ENCODE measurements at regions not wholly inside any gene's neighbourhood (a gene's known extent, or its start where the extent isn't known, plus 50 kb on each side); places are given as distances from the start of the nearest gene placed in this dataset.

GRCh38 chr12:115583591-115583990 lies 693.9 kb downstream of the MED13L start:
- no peaks in the 10 kb centered on the region for H3K36me3 Mint-ChIP-seq (ENCODE audit: insufficient read depth)
- no peaks in the 10 kb centered on the region for H3K9me3 Mint-ChIP-seq
- H3K4me1 Mint-ChIP-seq (ENCODE audit: low read depth) = no peaks in the 10 kb centered on the region
- no peak overlapping the region for H3K4me3 Mint-ChIP-seq
- DNase-seq (no peak), ATAC-seq (no peak)
- peaks cover 7% of the 10 kb centered on the region for H3K27me3 Mint-ChIP-seq (ENCODE audit: low read depth)

GRCh38 chr12:115577401-115577800 lies 700.1 kb downstream of the MED13L start:
- Mint-ChIP-seq H3K9me3 (peaks cover 6% of the 10 kb centered on the region), H3K27me3 (ENCODE audit: low read depth) (no peaks in the 10 kb centered on the region), H3K36me3 (ENCODE audit: insufficient read depth) (no peaks in the 10 kb centered on the region), H3K4me1 (ENCODE audit: low read depth) (no peaks in the 10 kb centered on the region), H3K4me3 (no peak overlapping the region)
- ATAC-seq = no peak
- DNase-seq = no peak

- no peaks in the 10 kb centered on the region for H3K4me1 Mint-ChIP-seq (ENCODE audit: low read depth)
- peaks cover 11% of the 10 kb centered on the region for H3K9me3 Mint-ChIP-seq
- no peaks in the 10 kb centered on the region for H3K36me3 Mint-ChIP-seq (ENCODE audit: insufficient read depth)
- ATAC-seq (no peak), DNase-seq (no peak)
- H3K4me3 Mint-ChIP-seq = no peak overlapping the region
- no peaks in the 10 kb centered on the region for H3K27me3 Mint-ChIP-seq (ENCODE audit: low read depth)
Measured at GRCh38 chr12:115574826-115575225, 702.7 kb downstream of the MED13L start.

- no peaks in the 10 kb centered on the region for H3K4me1 Mint-ChIP-seq (ENCODE audit: low read depth)
- ATAC-seq = no peak
- H3K4me3 Mint-ChIP-seq = no peak overlapping the region
Measured at GRCh38 chr12:115572440-115572839, 705.1 kb downstream of the MED13L start.

GRCh38 chr12:115571446-115571845 lies 706.0 kb downstream of the MED13L start:
- Mint-ChIP-seq H3K4me1 (ENCODE audit: low read depth) (no peaks in the 10 kb centered on the region), H3K4me3 (no peak overlapping the region), H3K36me3 (ENCODE audit: insufficient read depth) (no peaks in the 10 kb centered on the region), H3K9me3 (peaks cover 6% of the 10 kb centered on the region), H3K27me3 (ENCODE audit: low read depth) (no peaks in the 10 kb centered on the region)
- no peak for DNase-seq
- no peak for ATAC-seq

More at GRCh38 chr12:115572440-115572839, 705.1 kb downstream of the MED13L start:
- Mint-ChIP-seq H3K27me3 (ENCODE audit: low read depth) (no peaks in the 10 kb centered on the region), H3K9me3 (peaks cover 8% of the 10 kb centered on the region), H3K36me3 (ENCODE audit: insufficient read depth) (no peaks in the 10 kb centered on the region)
- no peak for DNase-seq

GRCh38 chr12:115571027-115571426 lies 706.5 kb downstream of the MED13L start:
- Mint-ChIP-seq H3K27me3 (ENCODE audit: low read depth) (no peaks in the 10 kb centered on the region), H3K4me1 (ENCODE audit: low read depth) (no peaks in the 10 kb centered on the region), H3K9me3 (peaks cover 5% of the 10 kb centered on the region), H3K4me3 (no peak overlapping the region), H3K36me3 (ENCODE audit: insufficient read depth) (no peaks in the 10 kb centered on the region)
- no peak for ATAC-seq
- DNase-seq = no peak

GRCh38 chr12:115570069-115570777 lies 707.3 kb downstream of the MED13L start:
- H3K36me3 Mint-ChIP-seq (ENCODE audit: insufficient read depth) = no peaks in the 10 kb centered on the region
- peaks cover 5% of the 10 kb centered on the region for H3K9me3 Mint-ChIP-seq
- H3K4me3 Mint-ChIP-seq = no peak overlapping the region
- ATAC-seq = no peak
- H3K4me1 Mint-ChIP-seq (ENCODE audit: low read depth) = no peaks in the 10 kb centered on the region
- no peaks in the 10 kb centered on the region for H3K27me3 Mint-ChIP-seq (ENCODE audit: low read depth)
- no peak for DNase-seq

GRCh38 chr12:115569345-115570068 lies 708.0 kb downstream of the MED13L start:
- Mint-ChIP-seq H3K36me3 (ENCODE audit: insufficient read depth) (no peaks in the 10 kb centered on the region), H3K4me3 (no peak overlapping the region), H3K4me1 (ENCODE audit: low read depth) (no peaks in the 10 kb centered on the region), H3K9me3 (peaks cover 5% of the 10 kb centered on the region), H3K27me3 (ENCODE audit: low read depth) (no peaks in the 10 kb centered on the region)
- DNase-seq (no peak), ATAC-seq (no peak)

- Mint-ChIP-seq H3K36me3 (ENCODE audit: insufficient read depth) (no peaks in the 10 kb centered on the region), H3K4me1 (ENCODE audit: low read depth) (no peaks in the 10 kb centered on the region)
Measured at GRCh38 chr12:115558281-115558680, 719.2 kb downstream of the MED13L start.

GRCh38 chr12:115553622-115554021 lies 723.9 kb downstream of the MED13L start:
- Mint-ChIP-seq H3K36me3 (ENCODE audit: insufficient read depth) (no peaks in the 10 kb centered on the region), H3K4me1 (ENCODE audit: low read depth) (no peaks in the 10 kb centered on the region), H3K9me3 (peaks cover 4% of the 10 kb centered on the region), H3K27me3 (ENCODE audit: low read depth) (no peaks in the 10 kb centered on the region), H3K4me3 (no peak overlapping the region)
- DNase-seq = no peak
- ATAC-seq = no peak

More at GRCh38 chr12:115558281-115558680, 719.2 kb downstream of the MED13L start:
- no peaks in the 10 kb centered on the region for H3K27me3 Mint-ChIP-seq (ENCODE audit: low read depth)
- no peak for DNase-seq
- no peak overlapping the region for H3K4me3 Mint-ChIP-seq
- H3K9me3 Mint-ChIP-seq = peaks cover 3% of the 10 kb centered on the region
- no peak for ATAC-seq

- DNase-seq (no peak), ATAC-seq (no peak)
- Mint-ChIP-seq H3K27me3 (ENCODE audit: low read depth) (no peaks in the 10 kb centered on the region), H3K4me1 (ENCODE audit: low read depth) (no peaks in the 10 kb centered on the region), H3K4me3 (no peak overlapping the region), H3K9me3 (peaks cover 11% of the 10 kb centered on the region), H3K36me3 (ENCODE audit: insufficient read depth) (no peaks in the 10 kb centered on the region)
Measured at GRCh38 chr12:115543269-115543668, 734.2 kb downstream of the MED13L start.

GRCh38 chr12:115542656-115543055 lies 734.8 kb downstream of the MED13L start:
- ATAC-seq = no peak
- no peak overlapping the region for H3K4me3 Mint-ChIP-seq
- H3K9me3 Mint-ChIP-seq = peaks cover 14% of the 10 kb centered on the region
- H3K36me3 Mint-ChIP-seq (ENCODE audit: insufficient read depth) = no peaks in the 10 kb centered on the region
- no peaks in the 10 kb centered on the region for H3K4me1 Mint-ChIP-seq (ENCODE audit: low read depth)
- no peak for DNase-seq
- H3K27me3 Mint-ChIP-seq (ENCODE audit: low read depth) = no peaks in the 10 kb centered on the region

- no peaks in the 10 kb centered on the region for H3K4me1 Mint-ChIP-seq (ENCODE audit: low read depth)
- no peaks in the 10 kb centered on the region for H3K36me3 Mint-ChIP-seq (ENCODE audit: insufficient read depth)
- DNase-seq = no peak
- H3K27me3 Mint-ChIP-seq (ENCODE audit: low read depth) = no peaks in the 10 kb centered on the region
- no peak for ATAC-seq
- peaks cover 14% of the 10 kb centered on the region for H3K9me3 Mint-ChIP-seq
- no peak overlapping the region for H3K4me3 Mint-ChIP-seq
Measured at GRCh38 chr12:115541891-115542421, 735.5 kb downstream of the MED13L start.

- no peak for DNase-seq
- H3K36me3 Mint-ChIP-seq (ENCODE audit: insufficient read depth) = no peaks in the 10 kb centered on the region
- H3K4me3 Mint-ChIP-seq = no peak overlapping the region
- no peaks in the 10 kb centered on the region for H3K4me1 Mint-ChIP-seq (ENCODE audit: low read depth)
- H3K27me3 Mint-ChIP-seq (ENCODE audit: low read depth) = no peaks in the 10 kb centered on the region
- peaks cover 9% of the 10 kb centered on the region for H3K9me3 Mint-ChIP-seq
- ATAC-seq = no peak
Measured at GRCh38 chr12:115528466-115528865, 749.0 kb downstream of the MED13L start.
